HG02885 (cell line): ENCODE measurements at regions not wholly inside any gene's neighbourhood (a gene's known extent, or its start where the extent isn't known, plus 50 kb on each side); places are given as distances from the start of the nearest gene placed in this dataset.

ENCODE experiments used
- ATAC-seq: cut with Tn5 transposase; IDR thresholded peaks from one replicate; pipeline ENCODE4 v1.9.1; 2021; ENCODE audit warnings: mild to moderate bottlenecking; ENCODE audit not compliant: unreplicated experiment, poor library complexity

DNA sequence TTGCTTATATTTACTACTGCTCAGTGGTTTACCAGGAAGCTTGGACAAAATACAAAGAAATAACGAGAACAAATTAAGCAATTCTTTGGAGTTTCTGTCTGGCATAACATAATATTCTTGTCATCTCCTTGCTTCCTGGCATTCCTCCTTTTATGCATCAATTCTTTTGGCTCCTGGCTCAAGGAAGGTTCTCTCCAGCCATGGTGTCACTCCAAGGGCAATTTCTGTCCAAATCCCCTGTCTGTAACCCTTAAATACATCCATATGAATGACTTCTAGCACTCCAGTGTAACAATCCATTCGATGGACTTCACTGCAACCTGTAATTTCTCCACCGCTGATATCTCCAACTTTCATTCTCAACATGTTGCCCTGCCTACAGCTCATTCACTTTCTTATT is 617.7 kb upstream of the ANKRD30A start:
- ATAC-seq = no peak

DNA sequence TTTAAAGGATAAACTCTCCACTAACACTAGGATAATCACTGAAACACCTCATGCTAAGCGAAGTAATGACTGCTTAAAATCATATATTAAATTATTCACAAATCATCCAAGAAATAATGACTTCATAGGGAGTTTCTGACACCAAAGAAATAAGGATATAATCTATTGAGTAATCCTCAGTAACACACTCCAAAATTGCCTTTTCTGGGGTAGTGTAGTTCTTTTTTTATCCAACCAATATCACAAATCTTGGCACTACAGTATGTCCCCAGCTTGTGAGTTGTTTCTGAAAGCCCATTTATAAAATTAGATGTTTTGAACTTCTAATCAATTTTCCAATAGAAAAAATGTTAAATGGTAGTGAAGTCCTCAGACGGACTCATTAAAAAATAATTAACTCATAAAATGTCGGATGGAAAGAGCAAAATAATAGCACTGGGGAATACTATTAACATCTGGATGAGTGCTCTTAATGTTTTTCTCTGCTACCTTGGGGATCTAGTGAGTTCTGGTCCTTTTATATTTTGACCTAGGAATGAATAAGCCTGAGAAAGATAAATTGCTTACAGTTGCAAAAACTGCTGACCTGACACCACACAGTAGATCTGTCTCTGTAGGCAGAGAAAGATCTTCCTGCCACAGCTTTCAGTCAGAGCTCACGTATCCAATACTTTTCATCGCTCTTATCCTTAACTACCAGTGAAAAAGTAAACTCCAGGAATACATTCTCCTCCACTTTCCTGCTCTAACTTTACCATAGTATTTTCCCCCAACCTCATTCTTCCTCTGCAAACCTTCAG is 618.5 kb upstream of the ANKRD30A start:
- no peak for ATAC-seq

DNA sequence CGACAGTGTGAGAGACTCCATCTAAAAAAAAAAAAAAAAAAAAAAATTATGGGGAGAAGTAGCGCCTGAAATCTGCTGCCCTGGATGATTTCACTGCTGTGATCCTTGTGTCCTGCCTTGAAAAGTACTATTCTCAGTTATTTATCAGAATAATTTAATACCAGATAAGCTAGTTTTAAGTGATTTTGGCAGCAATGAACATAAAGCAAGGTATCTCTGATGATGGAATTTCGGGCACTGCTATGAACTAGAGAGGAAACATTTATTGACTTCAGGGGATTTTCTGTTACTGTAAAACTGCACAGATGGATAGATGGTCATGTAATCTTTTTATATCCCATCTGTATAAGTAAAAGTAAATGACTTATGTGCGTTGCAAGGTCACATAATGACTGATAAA is 619.1 kb upstream of the ANKRD30A start:
- ATAC-seq = no peak

DNA sequence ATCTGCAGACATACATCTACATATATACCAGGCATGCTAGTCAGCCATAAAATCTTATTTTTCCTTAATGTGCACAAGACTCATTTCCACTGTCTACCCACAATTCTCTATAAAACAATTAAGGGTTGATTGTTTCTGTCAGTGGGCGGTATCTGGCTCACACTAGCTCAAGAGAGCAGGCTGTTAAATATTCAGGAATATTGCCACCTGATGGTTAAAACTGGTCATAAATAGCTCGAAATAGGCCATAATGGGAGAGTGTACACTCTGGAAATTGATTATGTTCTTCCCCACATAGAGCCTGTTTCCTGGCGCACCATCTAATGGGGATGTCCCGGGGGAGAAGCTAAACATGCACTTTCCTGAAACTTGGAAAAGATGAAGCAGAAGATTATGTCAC is 620.6 kb upstream of the ANKRD30A start:
- ATAC-seq = no peak

DNA sequence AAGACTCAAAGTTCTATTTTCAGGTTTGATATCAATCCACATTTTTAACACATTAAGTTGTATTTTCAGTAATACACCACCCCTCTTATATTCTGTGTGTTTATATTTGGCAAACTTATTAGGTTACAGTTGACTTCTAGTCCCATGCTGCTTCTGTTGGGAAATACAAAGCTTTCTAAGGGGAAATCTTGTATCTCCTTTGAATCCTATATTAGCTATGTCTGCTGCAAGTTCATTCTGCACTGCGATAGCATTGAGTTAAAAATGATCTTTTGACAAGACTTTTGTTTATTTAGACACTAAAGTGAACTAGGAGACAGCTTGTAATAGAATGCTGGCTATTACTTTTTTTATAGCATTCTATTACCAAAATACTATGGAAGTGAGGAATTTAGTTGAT is 625.1 kb upstream of the ANKRD30A start:
- ATAC-seq = no peak

DNA sequence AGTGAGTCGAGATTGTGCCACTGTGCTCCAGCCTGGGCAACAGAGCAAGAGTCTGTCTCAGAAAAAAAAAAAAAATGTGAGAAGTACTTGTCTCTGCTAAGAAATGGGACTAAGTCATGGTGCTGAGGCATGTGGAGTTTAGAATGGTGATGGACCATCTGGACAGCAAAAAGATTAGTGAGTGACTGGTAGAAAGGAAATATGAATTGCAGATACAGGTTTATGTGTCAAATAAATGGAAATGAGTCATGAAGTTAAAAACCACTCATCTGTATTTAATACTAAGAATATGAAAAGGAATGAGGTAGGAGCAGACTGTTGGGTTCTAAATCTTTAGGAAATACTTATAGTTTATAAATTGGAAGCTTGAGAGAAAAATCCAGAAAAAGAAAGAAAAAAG is 625.7 kb upstream of the ANKRD30A start:
- no peak for ATAC-seq

DNA sequence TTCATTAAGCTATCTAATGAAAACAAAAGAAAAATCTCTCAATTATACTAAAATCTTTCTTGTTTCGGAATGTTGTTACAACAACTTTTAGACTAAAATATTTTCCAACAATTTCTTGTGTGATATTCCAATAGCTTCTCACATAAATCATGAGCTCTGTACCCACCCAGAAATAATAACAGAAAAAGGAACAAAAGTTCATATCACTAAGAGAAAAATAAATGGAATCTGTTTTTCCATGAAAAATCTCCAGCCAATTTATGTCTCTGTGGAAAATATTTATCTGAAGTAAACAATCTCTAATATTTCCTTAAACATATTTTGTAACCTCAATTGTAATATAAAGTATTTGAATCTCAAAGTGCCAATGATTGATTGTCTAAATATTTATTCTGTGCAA is 628.6 kb upstream of the ANKRD30A start:
- ATAC-seq = no peak

DNA sequence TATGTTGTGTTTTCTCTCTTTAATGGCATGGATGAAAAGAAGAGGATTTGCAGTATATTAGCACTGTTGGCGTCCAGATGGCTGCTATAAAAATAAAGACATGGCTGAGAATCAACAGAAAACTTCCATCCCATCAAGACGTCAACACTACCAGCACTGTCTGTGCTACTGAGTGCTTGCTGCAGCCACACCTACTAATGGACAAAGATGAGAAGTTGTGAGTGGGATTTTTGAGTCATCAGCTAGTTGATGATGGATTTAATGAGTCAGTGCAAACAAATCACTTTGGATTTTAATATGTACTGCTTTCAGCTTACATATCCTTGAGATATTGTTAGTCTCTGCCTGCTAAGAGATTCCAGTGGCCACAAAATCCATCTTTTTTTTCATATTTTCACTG is 631.0 kb upstream of the ANKRD30A start:
- ATAC-seq = no peak

DNA sequence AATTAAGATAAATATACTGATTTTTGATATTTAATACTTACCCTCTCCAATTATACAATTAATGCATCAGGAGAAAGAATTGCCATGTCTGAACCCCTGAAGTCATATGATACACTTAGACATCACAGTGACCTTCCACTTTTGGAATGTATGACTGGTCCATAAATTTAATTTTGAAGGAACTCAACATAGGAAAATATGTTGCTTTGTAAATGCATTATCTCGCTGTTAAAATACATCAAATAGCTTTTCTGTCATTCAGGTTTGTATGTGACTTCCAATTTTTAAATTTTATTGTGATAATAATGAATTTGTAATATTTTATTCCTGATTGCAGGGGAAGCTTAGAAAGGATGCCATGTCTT is 631.9 kb upstream of the ANKRD30A start:
- ATAC-seq = no peak

DNA sequence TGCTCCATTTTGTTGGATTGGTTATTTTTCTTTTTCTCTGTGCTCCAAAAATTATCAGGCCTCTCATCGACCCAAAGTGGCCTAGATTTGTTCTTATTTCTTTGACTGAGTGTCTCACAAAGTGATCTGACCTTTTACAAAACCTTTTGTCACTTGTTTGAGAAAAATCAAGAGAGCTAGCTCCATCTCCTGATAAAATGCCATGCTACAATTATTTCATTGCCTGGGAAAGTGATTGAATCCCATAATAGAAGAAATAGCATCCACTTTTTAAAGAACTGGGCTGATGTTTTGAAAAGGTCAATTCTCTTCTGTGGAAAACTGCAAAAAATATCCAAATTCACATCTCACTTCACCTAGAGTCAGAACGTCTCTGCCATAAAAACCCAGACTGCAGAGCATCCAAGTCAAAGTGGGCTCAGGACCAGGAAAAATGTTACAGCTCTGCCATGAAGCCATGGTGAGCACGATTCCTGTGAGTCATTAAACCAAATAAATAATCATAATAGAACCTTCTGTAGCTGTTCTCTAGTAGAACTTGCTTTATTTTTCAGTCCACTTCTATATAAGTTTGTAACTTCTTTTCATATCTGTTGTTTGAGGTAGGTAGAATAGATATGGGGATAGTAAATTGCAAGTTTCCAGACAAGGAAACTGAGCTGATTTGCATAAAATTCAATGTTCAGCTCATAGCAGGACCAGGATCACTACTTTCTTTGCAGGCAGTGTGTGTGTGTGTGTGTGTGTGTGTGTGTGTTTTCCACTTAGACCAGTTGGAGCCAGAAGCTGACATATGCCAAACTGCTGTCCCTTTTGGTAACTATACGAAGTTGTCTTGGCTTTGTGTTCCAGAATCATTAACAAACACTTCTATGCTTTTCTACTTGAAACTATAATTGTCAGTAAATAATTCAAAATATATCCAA is 632.5 kb upstream of the ANKRD30A start:
- no peak for ATAC-seq

DNA sequence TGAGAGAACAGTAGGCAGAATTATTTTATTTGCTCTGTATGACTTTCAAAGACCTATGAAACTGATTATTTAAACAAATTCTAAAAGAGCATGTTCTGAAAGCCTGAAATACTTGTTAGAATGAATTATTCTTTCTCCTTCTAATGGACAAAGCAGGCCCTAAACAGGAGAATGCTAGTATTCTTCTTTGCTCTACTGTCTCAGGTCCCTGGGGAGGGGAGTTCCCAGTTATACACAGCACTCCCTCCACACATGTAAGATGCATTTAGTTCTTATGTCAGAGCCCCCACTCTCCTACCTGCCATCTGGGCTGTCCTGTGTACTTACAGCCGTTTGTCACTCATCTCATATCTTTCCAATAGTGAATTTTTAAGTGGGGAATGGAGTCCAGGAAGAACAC is 633.5 kb upstream of the ANKRD30A start:
- no peak for ATAC-seq

DNA sequence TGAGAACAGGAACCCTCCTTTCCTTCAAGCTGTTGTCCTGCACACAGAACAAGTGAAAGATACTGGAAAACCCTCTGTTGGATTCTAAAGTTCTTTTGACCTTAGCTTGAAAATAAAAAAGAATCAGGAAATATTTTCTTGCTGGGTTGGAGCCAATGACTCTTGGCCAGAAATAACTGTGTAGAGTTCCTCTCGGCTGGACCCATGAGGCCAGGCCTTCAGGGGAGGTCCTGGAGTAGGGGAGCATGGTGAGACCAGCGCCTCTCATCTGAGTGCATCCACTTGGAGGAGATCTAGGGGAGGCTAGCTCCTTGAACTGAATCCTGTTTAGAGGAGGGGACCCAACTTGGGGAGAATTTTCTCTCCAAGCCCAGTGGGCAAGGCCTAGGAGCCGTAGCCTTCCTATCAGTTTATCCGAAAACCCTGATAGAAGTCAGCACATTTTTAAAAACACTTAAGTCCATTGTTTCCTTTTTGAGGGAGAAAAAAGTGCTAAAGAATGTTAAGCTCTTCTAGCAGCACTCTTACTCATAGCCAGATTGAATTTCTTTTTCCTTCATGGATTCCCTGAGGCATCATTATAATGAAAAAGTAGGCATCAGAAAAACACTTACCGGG is 635.7 kb upstream of the ANKRD30A start:
- no peak for ATAC-seq

DNA sequence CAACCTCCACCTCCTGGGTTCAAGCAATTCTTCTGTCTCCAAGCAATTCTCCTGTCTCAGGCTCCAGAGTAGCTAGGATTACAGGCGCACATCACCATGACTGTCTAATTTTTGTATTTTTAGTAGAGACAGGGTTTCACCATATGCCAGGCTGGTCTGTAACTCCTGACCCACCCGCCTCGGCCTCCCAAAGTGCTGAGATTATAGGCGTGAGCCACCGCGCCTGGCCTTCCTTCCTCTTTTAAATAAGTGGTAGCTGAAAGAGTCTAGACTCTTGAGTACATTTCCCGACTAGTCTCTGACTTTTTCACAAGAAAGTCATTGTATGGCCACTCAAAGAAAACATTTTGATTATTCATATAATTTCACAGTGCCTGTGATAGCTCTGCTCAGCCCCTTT is 636.2 kb upstream of the ANKRD30A start:
- no peak for ATAC-seq

DNA sequence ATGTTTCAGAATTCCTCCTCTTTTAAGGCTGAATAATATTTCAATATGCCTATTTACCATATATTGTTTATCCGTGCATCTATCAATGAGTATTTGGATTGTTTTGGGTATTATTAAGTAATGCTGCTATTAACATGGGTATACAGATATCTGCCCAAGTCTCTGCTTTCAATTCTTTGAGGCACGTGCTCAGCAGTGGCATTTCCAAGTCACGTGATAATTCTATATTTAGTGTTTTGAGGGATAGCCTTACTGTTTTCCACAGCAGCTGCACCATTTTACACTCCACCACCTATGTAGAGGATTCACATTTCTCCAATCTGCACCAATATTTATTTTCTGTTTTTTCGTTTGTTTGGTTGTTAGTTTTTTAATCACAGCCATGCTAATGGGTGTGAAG is 636.8 kb upstream of the ANKRD30A start:
- ATAC-seq = no peak

DNA sequence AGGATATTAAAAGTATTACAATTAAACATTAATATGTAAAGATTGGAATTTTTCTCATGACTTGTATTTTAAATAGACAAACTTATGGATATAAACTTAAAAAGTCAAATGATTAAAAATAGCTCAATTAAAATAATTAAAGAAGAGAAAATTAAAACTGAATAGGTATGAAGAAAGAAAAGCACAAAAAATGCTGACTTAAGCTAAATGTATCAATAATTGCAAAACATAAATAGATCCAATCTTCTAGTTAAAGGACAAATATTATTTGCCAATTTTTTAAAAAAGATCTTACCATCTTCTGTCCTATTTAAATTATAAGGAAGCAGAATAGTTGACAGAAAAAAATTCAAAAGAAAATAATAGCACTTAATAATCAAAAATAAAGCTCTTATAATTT is 646.3 kb upstream of the ANKRD30A start:
- no peak for ATAC-seq

DNA sequence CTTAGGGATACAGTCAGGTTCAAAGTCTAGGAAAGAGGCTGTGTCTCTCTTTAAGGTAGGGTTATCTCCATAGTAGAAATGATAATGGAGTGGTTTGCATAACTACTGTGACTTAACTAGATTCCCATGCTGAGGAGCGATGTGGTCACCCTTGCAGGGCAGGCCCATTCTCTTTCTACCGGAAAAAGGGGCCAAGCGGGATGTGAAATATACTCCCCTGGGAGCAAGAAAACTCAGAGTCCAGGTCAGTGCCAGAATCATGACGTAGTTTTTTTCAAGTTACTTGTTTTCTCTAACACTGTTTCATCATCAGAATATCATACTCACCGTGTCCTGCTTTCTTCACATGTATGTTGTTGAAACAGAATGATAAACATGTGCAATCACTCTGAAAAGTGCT is 649.0 kb upstream of the ANKRD30A start:
- ATAC-seq = no peak

DNA sequence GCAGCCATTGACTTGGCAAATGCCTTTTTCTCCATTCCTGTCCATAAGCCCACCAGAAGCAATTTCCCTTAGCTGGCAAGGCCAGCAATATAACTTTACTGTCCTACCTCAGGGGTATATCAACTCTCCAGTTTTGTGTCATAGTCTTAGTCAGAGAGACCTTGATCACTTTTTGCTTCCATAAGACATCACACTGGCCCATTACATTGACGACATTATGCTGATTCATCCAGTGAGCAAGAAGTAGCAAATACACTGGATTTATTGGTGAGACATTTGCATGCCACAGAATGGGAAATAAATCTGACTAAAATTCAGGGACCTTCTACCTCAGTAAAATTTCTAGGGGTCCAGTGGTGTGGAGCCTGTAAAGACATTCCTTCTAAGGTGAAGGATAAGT is 649.7 kb upstream of the ANKRD30A start:
- no peak for ATAC-seq

DNA sequence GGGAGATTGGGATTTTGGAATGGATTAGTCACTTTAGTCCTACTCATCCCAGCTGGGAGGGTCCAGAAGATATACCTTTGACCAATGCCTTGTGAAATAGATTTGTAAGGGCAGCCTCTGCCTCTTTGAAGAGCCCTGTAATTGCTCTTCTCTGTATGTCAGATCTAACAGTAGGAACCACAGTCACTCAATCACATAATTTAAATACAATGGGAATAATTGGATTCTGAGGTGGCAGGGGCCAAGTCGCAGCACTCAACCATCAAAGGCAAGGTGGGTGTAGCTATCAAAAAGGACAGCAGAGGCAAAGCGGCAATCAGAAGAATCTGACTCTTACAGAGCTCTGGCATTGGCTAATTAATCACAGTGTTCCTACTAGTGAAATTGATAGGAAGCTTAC is 650.9 kb upstream of the ANKRD30A start:
- no peak for ATAC-seq

DNA sequence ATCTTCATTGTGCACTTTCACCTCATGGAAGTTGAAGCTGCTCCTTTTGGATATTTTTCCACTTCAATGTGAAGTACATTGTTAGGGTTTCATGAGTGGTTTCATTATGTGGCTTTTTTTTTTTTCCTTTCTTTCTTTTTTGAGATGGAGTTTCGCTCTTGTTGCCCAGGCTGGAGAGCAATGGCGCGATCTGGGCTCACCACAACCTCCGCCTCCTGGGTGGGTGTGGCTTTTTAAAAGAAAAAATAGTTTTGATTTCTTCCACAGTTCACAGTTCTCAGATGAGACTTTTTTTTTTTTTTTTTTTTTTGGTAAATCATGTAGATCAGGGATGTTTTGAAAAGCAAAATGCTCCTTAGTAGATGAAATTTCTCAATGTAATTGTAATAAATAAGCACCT is 652.3 kb upstream of the ANKRD30A start:
- ATAC-seq = no peak

DNA sequence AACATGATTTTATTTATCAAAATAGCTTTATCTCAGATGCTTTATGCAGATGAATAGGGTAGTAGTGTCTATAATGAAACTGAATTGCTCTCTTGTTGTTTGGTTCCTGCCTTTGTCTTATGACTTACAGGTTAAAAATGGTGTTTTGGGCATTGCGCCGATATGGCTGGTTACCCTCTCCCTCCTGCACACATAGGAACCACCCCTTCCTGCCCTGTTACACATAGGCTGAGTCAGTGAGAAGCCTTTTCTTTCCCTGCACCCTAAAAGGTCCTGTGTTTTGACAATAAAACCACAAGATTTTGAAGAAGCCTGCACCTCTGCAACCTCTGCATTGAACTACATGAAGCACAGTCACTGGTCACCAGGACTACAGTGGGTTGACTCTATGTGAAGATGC is 655.8 kb upstream of the ANKRD30A start:
- ATAC-seq = no peak

DNA sequence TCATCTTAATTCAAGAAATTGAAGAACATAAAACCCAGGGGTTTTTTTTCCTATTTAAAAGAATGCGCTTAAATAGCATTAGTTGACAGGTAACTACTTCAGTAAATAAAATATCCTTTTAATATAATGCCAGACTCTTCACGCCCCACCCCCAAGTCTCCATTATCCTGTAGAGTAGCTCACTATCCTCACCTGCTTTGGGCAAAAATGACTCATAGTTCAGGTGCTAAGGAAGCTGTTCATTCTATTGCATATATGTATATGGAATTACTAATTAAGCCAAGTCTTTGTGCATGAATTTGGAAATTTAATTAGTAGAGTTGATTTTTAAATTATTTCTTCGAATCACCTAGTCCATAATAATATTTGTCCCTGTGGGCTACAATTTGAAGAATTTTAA is 656.8 kb upstream of the ANKRD30A start:
- no peak for ATAC-seq
